SK-N-SH (cell line): ENCODE measurements at regions not wholly inside any gene's neighbourhood (a gene's known extent, or its start where the extent isn't known, plus 50 kb on each side); places are given as distances from the start of the nearest gene placed in this dataset.

Experiments used
- CTCF ChIA-PET: fragments of 300-600, 350-600 bp; formaldehyde crosslinking; extraction: SDS; loops from one replicate; lab custom pipeline; 2021; lab: Yijun Ruan, JAX
- POLR2A ChIA-PET: fragments of 350-600 bp; sonication (Branson Sonifier 250); formaldehyde crosslinking; extraction: SDS; loops from one replicate; lab custom pipeline; 2020; ENCODE audit warnings: antibody characterized with exemption, inconsistent platforms; lab: Yijun Ruan, JAX
- DNase-seq: peaks from one replicate; pipeline ENCODE4 v3.0.0; 2012
- H2AFZ ChIP-seq: fragments of 200-600 bp; sonication (generic); 2 replicates; pipeline ENCODE4 v1.8.1; 2016; ENCODE audit warnings: antibody characterized with exemption, mild to moderate bottlenecking, low read depth
- H3F3A ChIP-seq: fragments of 200-600 bp; sonication (generic); replicated peaks from 2 replicates; pipeline ENCODE3; 2016; ENCODE audit warnings: antibody characterized with exemption, mild to moderate bottlenecking; ENCODE audit not compliant: insufficient read depth
- H3K27ac ChIP-seq, 2 experiments: fragments of 200-500 bp in 1 of 2; fragments of 200-600 bp in 1 of 2; sonication (Bioruptor generic) in 1 of 2; sonication (generic), shearing (Covaris generic) in 1 of 2; 2 replicates each; pipeline versions ENCODE4 v1.5.1 to v1.6.1; 2014 to 2016; ENCODE audit warnings: low read depth in 2 of 2, inconsistent platforms in 1 of 2, low read length in 1 of 2, mild to moderate bottlenecking in 1 of 2, mixed read lengths in 1 of 2
- H3K27me3 ChIP-seq: fragments of 200-600 bp; sonication (generic), shearing (Covaris generic); 2 replicates; pipeline ENCODE4 v1.6.1; 2016; ENCODE audit warnings: mixed run types; ENCODE audit not compliant: insufficient read depth
- H3K36me3 ChIP-seq, 2 experiments: fragments of 200-500 bp in 1 of 2; fragments of 200-600 bp in 1 of 2; sonication (Bioruptor generic) in 1 of 2; sonication (generic) in 1 of 2; replicated peaks in 1 of 2; 2 replicates each; pipeline versions ENCODE3 to v1.5.1; 2014 to 2016; ENCODE audit warnings: low read length in 1 of 2, mild to moderate bottlenecking in 1 of 2; ENCODE audit not compliant: insufficient read depth in 2 of 2, control insufficient read depth in 1 of 2
- H3K4me1 ChIP-seq, 2 experiments: fragments of 200-500 bp in 1 of 2; fragments of 200-600 bp in 1 of 2; sonication (Bioruptor generic) in 1 of 2; sonication (generic), shearing (Covaris generic) in 1 of 2; 2 replicates each; pipeline versions ENCODE4 v1.5.1 to v1.6.1; 2014 to 2016; ENCODE audit warnings: low read depth in 1 of 2, low read length in 1 of 2, mixed run types in 1 of 2; ENCODE audit not compliant: insufficient read depth in 2 of 2, control insufficient read depth in 1 of 2
- H3K4me2 ChIP-seq: fragments of 200-600 bp; sonication (generic), shearing (Covaris generic); 2 replicates; pipeline ENCODE4 v1.6.1; 2017; ENCODE audit warnings: mixed run types
- H3K4me3 ChIP-seq, 2 experiments: fragments of 200-500 bp in 1 of 2; fragments of 200-600 bp in 1 of 2; sonication (Bioruptor generic) in 1 of 2; sonication (generic), shearing (Covaris generic) in 1 of 2; 2 replicates each; pipeline versions ENCODE4 v1.5.1 to v1.8.1; 2014 to 2016; ENCODE audit warnings: low read depth in 2 of 2, inconsistent platforms in 1 of 2, low read length in 1 of 2, mild to moderate bottlenecking in 1 of 2, mixed read lengths in 1 of 2, moderate library complexity in 1 of 2
- H3K79me2 ChIP-seq: fragments of 200-600 bp; sonication (generic); 2 replicates; pipeline ENCODE4 v1.8.1; 2017; ENCODE audit warnings: mild to moderate bottlenecking; ENCODE audit not compliant: insufficient read depth
- H3K9ac ChIP-seq: fragments of 200-600 bp; sonication (generic); 2 replicates; pipeline ENCODE4 v1.6.1; 2017; ENCODE audit warnings: mixed run types
- H3K9me2 ChIP-seq: fragments of 200-600 bp; sonication (generic); 2 replicates; pipeline ENCODE4 v1.6.1; 2017; ENCODE audit warnings: mixed run types
- H3K9me3 ChIP-seq: fragments of 200-600 bp; sonication (generic); 2 replicates; pipeline ENCODE4 v1.6.1; 2017; ENCODE audit warnings: mixed run types, mild to moderate bottlenecking, moderate library complexity
- H4K20me1 ChIP-seq: fragments of 200-600 bp; sonication (generic); 2 replicates; pipeline ENCODE4 v1.6.1; 2017; ENCODE audit warnings: mild to moderate bottlenecking, mixed run types; ENCODE audit not compliant: insufficient read depth
- CHD2 ChIP-seq: fragments of 150-350 bp; IDR thresholded peaks from 2 replicates; pipeline ENCODE4 v1.6.1; 2018; ENCODE audit warnings: low read length; ENCODE audit not compliant: partially characterized antibody
- ELF1 ChIP-seq: IDR thresholded peaks from 2 replicates; pipeline ENCODE4 v1.4.0; 2012
- EZH2phosphoT487 ChIP-seq: fragments of 200-600 bp; sonication (generic); IDR thresholded peaks from 2 replicates; pipeline ENCODE4 v1.6.1; 2017; ENCODE audit warnings: low read depth, mixed run types, mild to moderate bottlenecking, antibody characterized with exemption, moderate library complexity, borderline replicate concordance
- IRF3 ChIP-seq: fragments of 150-350 bp; IDR thresholded peaks from 2 replicates; pipeline ENCODE4 v1.6.1; 2016; ENCODE audit warnings: mild to moderate bottlenecking, low read depth, low read length
- JUND ChIP-seq: IDR thresholded peaks from 2 replicates; pipeline ENCODE4 v1.4.0; 2012
- MEF2A ChIP-seq: IDR thresholded peaks from 2 replicates; pipeline ENCODE4 v1.4.0; 2012; ENCODE audit warnings: low read depth, borderline replicate concordance
- NRF1 ChIP-seq: IDR thresholded peaks from 2 replicates; pipeline ENCODE4 v1.6.1; 2012; ENCODE audit warnings: low read depth, mild to moderate bottlenecking, low read length
- POLR2AphosphoS5 ChIP-seq: IDR thresholded peaks from 2 replicates; pipeline ENCODE4 v1.6.1; 2012; ENCODE audit warnings: low read depth, low read length
- RAD21 ChIP-seq: IDR thresholded peaks from 2 replicates; pipeline ENCODE4 v1.6.1; 2012; ENCODE audit warnings: mild to moderate bottlenecking, low read length
- REST ChIP-seq: IDR thresholded peaks from 2 replicates; pipeline ENCODE4 v1.6.1; 2012; ENCODE audit warnings: mild to moderate bottlenecking, low read depth, low read length, moderate library complexity
- RFX5 ChIP-seq: IDR thresholded peaks from 2 replicates; pipeline ENCODE4 v1.6.1; 2012; ENCODE audit warnings: mild to moderate bottlenecking, improper control_type of control experiment, low read length
- TAF1 ChIP-seq: IDR thresholded peaks from 2 replicates; pipeline ENCODE4 v1.6.1; 2012; ENCODE audit warnings: low read depth, mild to moderate bottlenecking, low read length, moderate library complexity, borderline replicate concordance
- TCF12 ChIP-seq: IDR thresholded peaks from 2 replicates; pipeline ENCODE4 v1.4.0; 2012
- TEAD4 ChIP-seq: IDR thresholded peaks from 2 replicates; pipeline ENCODE4 v1.4.0; 2012; ENCODE audit warnings: mild to moderate bottlenecking, borderline replicate concordance; ENCODE audit not compliant: insufficient read depth
- USF1 ChIP-seq: IDR thresholded peaks from 2 replicates; pipeline ENCODE4 v1.4.0; 2012; ENCODE audit warnings: low read depth, borderline replicate concordance
- USF2 ChIP-seq: fragments of 150-350 bp; IDR thresholded peaks from 2 replicates; pipeline ENCODE4 v1.6.1; 2017; ENCODE audit warnings: antibody characterized with exemption, low read length, low read depth, borderline replicate concordance
- YY1 ChIP-seq: IDR thresholded peaks from 2 replicates; pipeline ENCODE4 v1.4.0; 2012; ENCODE audit warnings: low read depth, mild to moderate bottlenecking
- ZBTB33 ChIP-seq: IDR thresholded peaks from 2 replicates; pipeline ENCODE4 v1.4.0; 2012; ENCODE audit warnings: low read depth, borderline replicate concordance
- WGBS: methylation state at CpG from one replicate; pipeline ENCODE4 v1.1.6; 2017; ENCODE audit warnings: low lambda C conversion rate; 5-methylcytosine and 5-hydroxymethylcytosine counted together

- DNase-seq: no peak
- CTCF ChIA-PET: no interaction called here
- Histone ChIP-seq H3K4me1 (no peaks in the 10 kb centered on the region), H3K4me2 (no peak overlapping the region), H3K9me2 (no peaks in the 10 kb centered on the region), H3K9ac (no peak overlapping the region), H4K20me1 (no peaks in the 10 kb centered on the region), H3F3A (no peaks in the 10 kb centered on the region), H3K4me3 (no peak overlapping the region), H3K79me2 (no peaks in the 10 kb centered on the region), H3K27ac (no peak overlapping the region), H2AFZ (no peak overlapping the region), H3K36me3 (no peaks in the 10 kb centered on the region), H3K9me3 (no peaks in the 10 kb centered on the region), H3K27me3 (no peaks in the 10 kb centered on the region)
- 2% methylated on average over 2 of the region's 2 CpGs for WGBS
- POLR2A ChIA-PET: no interaction called here
- TF ChIP-seq USF2 (no peak), POLR2AphosphoS5 (no peak), EZH2phosphoT487 (no peak), TCF12 (no peak), IRF3 (no peak), JUND (no peak), USF1 (no peak), NRF1 (no peak), TEAD4 (no peak), RAD21 (no peak), CHD2 (no peak), RFX5 (no peak), MEF2A (no peak), TAF1 (no peak), YY1 (no peak), REST (no peak), ZBTB33 (no peak), ELF1 (no peak)
Measured at GRCh38 chr5:113757508-113757907, 244.0 kb downstream of the YTHDC2 start.
